GM18867 (cell line): ENCODE measurements at regions not wholly inside any gene's neighbourhood (a gene's known extent, or its start where the extent isn't known, plus 50 kb on each side); places are given as distances from the start of the nearest gene placed in this dataset.
"Not testable (repeated sequence)": the region's sequence is repeated elsewhere in the genome, so short reads cannot be mapped to it uniquely, and the experiment has no call there.

Source experiments
- ATAC-seq: cut with Tn5 transposase; IDR thresholded peaks from one replicate; pipeline ENCODE4 v1.9.1; 2021; ENCODE audit warnings: mild to moderate bottlenecking, moderate library complexity; ENCODE audit not compliant: unreplicated experiment

- no peak for ATAC-seq
Measured at GRCh38 chr10:61612450-61612849, 50.3 kb upstream of the CABCOCO1 start.

- no peak for ATAC-seq
Measured at GRCh38 chr10:61612009-61612408, 50.7 kb upstream of the CABCOCO1 start.

- no peak for ATAC-seq
Measured at GRCh38 chr10:61609701-61610100, 53.0 kb upstream of the CABCOCO1 start.

DNA sequence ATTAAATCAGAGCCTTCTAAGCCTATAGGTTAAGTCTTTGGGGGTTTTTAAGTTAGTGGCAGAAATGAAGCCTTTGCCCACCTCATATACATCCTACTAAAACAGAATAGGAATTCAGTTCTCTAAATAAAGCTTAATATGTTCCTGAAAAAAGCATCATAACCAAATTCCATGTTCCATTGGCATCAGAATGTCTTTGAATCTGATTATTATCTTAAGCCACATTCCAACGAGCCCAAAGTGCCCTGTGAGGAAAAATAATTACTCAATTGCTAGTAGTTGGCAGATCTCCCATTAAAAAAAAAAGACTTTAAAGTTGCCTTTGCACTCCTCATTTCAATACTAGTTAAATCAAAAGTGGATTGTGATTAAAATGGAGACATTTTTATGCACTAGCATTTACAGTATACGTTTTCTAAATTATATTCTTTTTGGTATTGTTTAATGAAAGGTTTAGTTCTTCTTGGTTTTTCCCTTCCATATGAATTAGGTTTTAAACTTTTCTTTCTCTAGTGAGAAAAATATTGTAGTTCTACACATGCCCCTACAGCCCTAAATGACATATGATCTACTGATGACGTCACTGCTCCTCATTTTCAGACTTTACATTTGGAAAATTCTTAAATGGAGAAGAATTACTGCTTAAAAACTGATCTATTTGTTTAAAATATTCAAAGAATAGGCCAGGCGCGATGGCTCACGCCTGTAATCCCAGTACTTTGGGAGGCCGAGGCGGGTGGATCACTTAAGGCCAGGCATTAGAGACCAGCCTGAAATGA is 54.3 kb upstream of the CABCOCO1 start:
- no peak for ATAC-seq

- ATAC-seq, result no peak
Measured at GRCh38 chr10:61606959-61607907, 55.5 kb upstream of the CABCOCO1 start.

GRCh38 chr10:61605221-61605620 is 57.5 kb upstream of the CABCOCO1 start:
- ATAC-seq, result no peak

- no peak for ATAC-seq
Measured at GRCh38 chr10:61600399-61600798, 62.3 kb upstream of the CABCOCO1 start.

GRCh38 chr10:61594430-61594829 is 68.3 kb upstream of the CABCOCO1 start:
- no peak for ATAC-seq

DNA sequence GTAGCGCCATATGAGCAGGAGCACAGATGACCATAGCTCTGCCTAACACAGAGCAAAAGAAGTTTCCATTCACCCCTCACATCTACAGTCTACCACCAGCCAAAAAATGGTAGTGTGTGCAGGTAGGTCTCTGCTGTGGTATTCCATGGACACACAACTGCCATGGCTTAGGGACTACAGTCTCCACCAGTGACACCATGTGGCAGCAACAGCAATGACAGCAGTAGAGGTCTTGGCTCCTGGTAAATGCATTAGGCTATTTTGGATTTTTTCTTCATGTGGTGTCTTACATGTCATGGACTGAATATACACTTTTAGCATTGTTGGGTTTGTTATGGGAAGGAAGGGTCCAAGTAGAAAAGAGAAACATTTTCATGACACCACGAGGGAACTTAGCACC is 70.1 kb upstream of the CABCOCO1 start:
- ATAC-seq, result peak; percentile 67

DNA sequence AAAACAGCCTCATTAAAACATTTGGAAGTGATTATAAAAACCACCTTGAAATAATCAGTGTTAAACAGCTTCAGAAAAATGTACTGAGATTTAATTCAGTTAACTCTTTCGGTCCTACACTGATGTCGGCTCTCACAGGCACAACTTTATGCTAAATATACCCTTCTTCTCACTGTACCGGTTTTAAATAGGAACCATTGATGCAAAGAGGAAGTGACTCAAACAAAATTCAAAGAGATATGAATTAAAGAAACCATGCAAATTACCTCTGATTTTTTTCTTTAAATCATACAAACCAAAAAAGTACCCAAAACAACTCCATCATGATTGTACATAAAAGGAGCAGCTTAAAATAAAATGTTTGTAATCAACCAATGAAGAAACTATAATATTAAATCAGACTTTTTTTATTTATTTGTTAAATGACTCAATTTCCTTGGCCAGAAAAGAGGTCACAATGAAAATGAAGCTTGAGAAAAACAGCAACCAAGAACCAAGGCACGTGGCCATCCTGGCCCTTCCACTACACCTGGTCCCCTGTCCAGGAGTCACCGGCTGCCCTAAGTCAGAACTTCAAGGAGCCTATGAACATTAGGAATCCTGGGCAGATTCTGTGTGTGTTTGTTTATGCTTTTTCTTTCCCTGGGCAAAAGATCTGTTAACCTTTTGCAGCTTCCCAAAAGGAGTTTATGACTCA is 73.0 kb upstream of the CABCOCO1 start:
- ATAC-seq, result no peak

- no peak for ATAC-seq
Measured at GRCh38 chr10:61588770-61589211, 73.9 kb upstream of the CABCOCO1 start.

DNA sequence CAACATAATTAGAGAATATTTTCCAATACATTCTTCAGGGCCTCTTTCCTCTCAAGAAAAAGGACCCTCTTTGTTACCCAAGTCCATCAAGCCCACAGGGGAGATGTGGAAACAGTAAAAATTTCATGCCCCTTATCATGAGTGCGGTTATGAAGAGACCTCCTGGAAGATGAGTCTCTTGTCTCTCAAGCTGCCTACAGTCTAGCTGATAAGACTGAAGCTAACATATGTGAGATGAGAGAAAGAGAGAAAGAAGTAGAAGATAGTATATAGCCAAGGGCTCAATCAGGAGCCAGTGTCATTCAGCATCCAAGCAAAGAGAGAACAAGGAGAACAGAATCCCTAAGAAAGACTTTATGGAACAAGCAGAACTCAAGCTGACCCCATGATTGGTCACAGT is 75.9 kb upstream of the CABCOCO1 start:
- ATAC-seq, result no peak

- no peak for ATAC-seq
Measured at GRCh38 chr10:61580608-61581007, 82.1 kb upstream of the CABCOCO1 start.

DNA sequence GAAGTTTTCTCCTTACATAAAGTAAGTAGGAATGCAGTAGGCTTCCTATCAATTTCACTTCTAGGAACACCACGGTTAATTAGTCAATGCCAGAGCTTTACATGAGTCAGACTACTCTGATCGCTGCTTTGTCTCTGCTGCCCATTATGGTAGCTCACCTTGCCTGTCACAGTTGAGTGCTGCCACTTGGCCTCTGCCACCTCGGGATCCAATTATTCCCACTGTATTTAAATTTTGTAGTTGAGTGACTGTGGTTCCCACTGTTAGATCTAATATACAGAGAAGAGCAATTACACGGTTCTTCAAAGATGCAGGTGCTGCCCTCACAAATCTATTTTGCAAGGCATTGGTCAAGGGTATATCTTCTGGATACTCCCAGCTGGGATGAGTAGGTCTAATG is 92.5 kb upstream of the CABCOCO1 start:
- not testable (repeated sequence) for ATAC-seq

- no peak for ATAC-seq
Measured at GRCh38 chr10:61567729-61568128, 95.0 kb upstream of the CABCOCO1 start.

DNA sequence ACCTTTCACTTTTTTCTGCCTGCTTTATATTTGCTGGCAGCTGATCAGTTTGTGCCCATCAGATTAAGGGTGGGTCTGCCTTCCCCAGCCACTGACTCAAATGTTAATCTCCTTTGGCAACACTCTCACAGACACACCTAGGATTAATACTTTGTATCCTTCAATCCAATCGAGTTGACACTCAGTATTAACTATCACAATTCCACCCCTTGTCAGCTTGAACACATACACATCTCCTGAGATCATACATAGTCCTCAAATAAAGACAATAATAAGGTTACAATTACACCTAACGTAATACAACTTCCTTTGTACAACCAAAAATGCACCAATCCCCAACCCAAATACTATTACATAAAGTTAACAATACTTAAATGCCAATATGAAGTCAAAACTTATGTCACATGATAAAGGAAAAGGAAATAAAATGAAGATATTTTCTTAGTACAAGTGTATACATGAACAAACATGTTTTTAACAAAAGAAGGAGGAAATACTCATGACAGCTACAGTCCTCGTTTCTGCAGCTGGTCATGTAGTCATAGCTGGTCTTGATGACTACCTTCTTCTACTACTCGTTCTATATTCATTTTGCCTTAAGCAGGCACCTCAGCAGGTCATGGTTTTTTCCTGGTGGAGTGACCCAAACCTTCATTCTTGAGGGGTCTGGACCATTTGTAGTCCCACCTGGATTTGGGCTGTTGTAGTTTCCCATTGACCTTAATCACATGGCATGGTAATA is 96.7 kb upstream of the CABCOCO1 start:
- no peak for ATAC-seq

DNA sequence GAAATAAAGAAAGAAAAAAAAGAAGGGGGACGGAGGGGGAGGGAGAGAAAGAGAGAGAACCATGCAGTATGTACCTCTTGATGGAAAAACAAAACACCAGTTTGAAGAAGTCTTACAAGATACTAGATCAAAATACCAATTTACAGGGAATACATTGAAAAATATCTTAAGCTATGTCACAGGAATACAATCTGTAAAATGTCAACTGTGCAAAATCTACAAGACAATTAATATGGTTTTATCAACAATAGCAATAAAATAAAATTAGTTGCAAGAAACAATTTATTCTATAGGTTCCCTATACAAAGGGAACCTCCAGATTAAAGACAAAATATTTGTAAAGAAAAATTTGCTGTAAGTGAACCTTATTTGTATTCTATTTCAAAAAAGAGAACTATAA is 98.3 kb upstream of the CABCOCO1 start:
- no peak for ATAC-seq

DNA sequence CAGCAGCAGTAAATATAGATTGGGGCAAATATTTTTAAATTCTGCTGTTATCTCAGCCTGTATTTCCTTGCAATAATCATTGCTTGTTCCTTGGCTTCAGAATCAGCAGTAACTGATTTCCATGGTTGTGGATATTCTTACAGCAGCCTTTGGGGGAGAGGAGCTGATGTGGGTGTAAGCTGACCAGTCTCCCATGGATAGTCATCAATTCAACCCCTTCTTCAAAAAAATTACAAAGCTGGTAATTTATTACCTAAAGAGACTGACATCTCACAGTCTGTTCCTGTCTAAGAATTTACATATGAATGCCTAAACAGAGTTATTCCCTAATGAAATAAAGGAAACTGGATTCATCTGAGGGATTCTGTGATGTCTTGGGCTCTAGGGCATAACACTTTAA is 103.1 kb upstream of the CABCOCO1 start:
- no peak for ATAC-seq

DNA sequence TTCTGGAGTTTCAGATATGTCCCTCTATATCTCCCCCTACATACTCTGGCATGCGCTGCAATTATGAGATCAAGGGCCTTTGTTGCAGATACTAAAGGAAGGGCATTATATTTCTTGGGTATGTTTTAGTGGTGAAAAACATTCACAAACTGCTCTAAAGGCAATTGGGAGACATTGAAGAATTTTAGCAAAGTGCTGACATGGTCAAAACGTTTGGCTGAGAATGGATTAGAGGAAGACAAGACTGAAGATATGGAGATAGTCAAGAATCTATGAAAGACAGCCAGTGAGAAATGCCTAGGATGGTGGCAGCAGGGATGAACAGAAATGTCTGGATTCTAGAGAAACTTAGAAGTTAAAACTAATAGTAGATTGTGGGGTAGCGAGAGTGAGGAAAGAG is 104.5 kb upstream of the CABCOCO1 start:
- no peak for ATAC-seq

- ATAC-seq, result no peak
Measured at GRCh38 chr10:61554925-61555324, 101.7 kb upstream of the TMEM26 start.

GRCh38 chr10:61549861-61550260 is 96.7 kb upstream of the TMEM26 start:
- no peak for ATAC-seq
